Islet of Langerhans (tissue), 1 donor: ENCODE measurements at regions not wholly inside any gene's neighbourhood (a gene's known extent, or its start where the extent isn't known, plus 50 kb on each side); places are given as distances from the start of the nearest gene placed in this dataset.

ENCODE experiments used
- FAIRE-seq: peaks from one replicate; lab custom pipeline; 2011; peaks lifted over from hg19 to GRCh38; lab: Jason Lieb, UNC

DNA sequence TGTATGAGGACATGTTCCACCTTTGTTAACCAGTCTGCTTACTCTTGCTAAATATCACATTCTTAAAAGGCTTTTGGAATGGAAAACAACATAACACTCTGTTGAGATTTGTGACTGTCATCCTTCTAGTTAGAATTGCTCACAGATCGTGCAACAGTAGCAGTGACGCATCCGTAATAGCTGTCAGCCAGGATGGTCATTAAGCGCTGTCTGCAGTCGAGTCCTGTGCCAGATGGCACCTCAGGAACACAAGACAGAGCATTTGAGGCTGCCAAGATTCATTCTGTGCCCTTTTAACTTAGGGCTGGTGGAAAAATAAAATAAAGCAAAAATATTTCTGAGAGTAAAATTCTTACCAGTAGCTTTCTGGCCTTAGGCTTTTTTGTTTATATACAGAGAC is 348.6 kb downstream of the ANKRD7 start:
- no peak for FAIRE-seq

GRCh38 chr7:118575393-118575948 is 351.0 kb downstream of the ANKRD7 start:
- no peak for FAIRE-seq

GRCh38 chr7:118580743-118581382 is 356.4 kb downstream of the ANKRD7 start:
- FAIRE-seq, result no peak

GRCh38 chr7:118583641-118584040 is 359.1 kb downstream of the ANKRD7 start:
- no peak for FAIRE-seq

DNA sequence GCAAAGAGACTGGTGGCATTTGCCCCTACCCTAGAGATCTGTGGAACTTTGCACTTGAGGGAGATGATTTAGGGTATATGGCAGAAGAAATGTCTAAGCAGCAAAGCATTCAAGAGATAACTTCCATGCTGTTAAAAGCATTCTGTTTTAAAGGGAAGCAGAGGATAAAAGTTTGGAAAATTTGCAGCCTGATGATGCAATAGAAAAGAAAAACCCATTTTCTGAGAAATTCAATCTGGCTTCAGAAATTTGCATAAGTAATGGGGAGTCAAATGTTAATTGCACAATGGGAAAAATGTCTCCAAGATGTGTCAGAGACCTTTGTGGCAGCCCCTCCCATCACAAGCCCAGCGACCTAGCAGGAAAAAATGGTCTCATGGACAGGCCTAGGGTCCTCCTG is 361.7 kb downstream of the ANKRD7 start:
- no peak for FAIRE-seq

- FAIRE-seq, result no peak
These were observed 365.6 kb downstream of the ANKRD7 start for GRCh38 chr7:118590107-118590506.

DNA sequence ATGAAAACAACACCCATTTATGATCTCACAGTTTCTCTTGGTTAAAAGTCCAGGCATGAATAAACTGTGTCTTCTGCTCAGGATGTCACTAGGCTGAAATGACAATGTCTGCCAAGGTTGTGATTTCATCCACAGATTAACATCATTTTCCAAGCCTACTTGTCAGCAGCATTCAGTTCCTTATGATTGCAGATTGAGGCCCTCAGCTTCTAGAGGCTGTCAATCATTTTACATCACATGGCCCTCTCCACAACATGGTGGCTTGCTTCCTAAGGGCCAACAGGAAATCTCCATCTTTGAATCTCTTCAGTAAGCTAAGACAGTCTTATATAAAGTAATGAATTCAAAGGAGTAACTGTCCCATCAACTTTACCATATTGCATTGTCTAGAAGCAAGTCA is 377.6 kb downstream of the ANKRD7 start:
- no peak for FAIRE-seq

- FAIRE-seq, result no peak
These were observed 382.1 kb downstream of the ANKRD7 start for GRCh38 chr7:118606602-118607001.

- no peak for FAIRE-seq
These were observed 384.7 kb downstream of the ANKRD7 start for GRCh38 chr7:118609207-118609606.

- no peak for FAIRE-seq
These were observed 391.2 kb downstream of the ANKRD7 start for GRCh38 chr7:118615681-118616080.

GRCh38 chr7:118621810-118622360 is 397.4 kb downstream of the ANKRD7 start:
- no peak for FAIRE-seq

DNA sequence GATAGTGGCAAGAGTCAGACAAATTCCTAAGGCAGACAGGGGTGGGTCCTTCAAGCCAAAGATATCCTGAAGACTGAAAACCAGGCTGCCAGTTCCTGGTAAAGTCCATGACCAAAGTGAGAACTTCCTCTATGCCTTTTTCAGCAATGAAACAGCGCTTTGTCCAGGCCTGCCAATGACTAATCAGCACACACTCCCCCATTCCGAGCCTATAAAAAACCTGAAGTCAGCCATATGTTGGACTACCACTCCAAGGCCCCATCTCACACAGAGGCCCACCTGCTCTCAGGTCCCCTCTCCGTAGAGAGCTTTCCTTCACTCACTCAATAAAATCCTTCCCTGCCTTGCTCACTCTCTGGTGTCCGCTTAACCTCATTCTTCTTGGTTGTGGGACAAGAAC is 402.2 kb downstream of the ANKRD7 start:
- FAIRE-seq, result no peak

- no peak for FAIRE-seq
These were observed 403.0 kb downstream of the ANKRD7 start for GRCh38 chr7:118627467-118627866.

DNA sequence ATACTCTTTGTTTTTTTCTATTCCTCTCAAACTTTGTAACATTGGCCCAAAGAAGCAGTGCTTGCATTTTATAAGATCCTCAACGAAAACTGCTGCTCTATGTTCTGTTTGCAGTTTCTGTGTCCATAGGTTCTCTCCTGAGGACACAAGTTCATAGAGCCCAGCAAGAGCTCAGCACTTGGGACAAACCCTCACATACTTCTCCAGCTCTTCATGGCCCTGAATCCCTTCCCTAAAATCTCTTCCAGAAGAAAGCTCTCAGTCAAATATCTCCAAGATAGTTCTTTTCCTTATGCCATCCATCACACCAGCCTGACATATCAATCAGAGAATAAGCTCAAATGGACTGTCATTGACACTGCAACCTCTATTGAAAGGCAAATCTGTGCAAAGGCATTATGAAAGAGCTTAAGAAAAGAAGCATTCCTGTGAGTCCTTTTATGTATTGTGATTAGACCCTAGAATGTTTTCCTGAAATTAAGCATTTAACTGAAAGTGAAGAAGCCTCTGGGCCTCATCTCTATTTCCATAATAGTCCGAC is 405.5 kb downstream of the ANKRD7 start:
- FAIRE-seq, result no peak

DNA sequence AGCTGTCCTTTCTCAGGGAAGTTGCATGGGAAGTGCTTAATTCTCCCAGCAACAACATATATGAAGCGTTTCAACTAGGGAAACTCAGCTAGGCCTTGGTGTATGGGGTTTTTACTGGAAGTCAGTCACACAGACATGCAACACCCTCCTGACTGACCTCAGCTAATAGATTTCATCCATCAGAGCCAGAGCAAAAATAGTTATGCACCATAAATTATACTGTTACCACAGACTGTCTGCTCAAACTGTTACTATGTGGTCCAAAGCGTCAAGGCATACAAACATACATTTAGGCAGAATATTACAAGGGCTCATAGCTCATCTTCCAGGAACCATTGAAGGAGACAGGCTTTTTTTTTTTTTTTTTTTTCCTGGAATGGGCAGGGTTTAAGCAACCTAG is 417.9 kb downstream of the ANKRD7 start:
- no peak for FAIRE-seq

- FAIRE-seq, result no peak
These were observed 419.8 kb downstream of the ANKRD7 start for GRCh38 chr7:118644346-118644745.

DNA sequence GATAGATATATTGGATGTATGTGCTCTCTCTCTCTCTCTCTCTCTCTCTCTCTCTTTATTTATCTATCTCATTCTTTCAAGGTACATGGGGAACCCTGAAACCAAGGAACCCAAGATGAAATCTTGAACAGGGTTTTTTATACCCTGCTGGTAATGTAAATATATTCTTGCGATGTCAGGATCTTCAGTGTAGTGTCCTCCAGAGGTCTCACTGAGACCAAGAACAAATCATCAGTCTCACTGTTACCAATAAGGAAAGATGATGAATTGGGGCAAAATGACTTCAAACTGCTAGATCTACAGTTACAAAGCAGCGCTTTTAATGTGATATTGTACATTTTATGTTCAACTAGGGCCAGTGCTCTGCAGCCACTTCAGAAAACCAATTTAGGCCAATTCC is 423.5 kb downstream of the ANKRD7 start:
- no peak for FAIRE-seq

DNA sequence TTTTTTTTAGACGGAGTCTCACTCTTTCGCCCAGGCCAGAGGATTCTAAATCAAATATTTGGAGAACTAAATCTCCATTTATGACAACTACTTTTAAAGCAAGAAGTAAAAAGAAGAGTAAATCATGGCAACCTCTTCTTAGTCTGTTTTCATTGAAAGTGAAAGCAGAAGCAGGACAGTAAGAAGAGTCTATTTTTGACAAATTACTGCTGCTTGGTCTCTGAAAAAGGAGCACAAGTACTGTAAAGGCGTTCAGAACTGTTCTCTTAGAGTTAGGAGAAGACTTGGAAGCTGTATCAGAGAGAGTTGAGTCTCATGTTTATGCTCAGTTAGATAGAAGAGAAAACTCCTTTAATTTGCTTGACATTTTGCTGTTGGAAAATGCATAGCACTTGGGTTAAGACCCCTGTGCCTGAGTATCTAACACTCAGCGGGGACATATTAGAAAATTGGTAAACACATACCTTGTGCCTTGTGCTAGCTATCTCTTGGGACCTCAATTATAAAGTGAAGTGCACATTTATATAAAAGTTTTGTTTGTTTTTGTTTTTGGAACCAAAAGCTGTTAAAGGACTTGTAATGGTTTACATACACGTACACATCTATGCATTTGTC is 433.0 kb downstream of the ANKRD7 start:
- no peak for FAIRE-seq

GRCh38 chr7:118662266-118662665 is 437.8 kb downstream of the ANKRD7 start:
- FAIRE-seq, result no peak

- no peak for FAIRE-seq
These were observed 440.0 kb downstream of the ANKRD7 start for GRCh38 chr7:118664498-118664897.

DNA sequence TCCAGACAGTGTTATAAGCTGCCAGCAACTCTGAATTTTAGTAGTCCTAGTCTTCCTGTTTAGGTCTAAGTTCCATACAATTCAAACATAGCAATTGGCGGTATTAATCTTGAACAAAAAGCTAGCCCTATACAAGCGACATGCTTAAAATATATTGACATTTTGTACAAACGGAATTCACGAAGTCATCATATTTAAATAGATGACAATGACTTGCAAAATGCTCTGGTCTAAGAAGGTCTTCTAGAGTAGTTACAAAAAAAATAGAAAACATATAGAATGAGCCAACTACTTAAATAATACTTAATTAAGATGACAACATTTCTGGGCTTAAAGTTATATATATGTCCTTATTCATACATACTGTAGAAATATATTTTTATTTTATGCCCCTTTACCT is 446.6 kb downstream of the ANKRD7 start:
- FAIRE-seq, result peak; percentile 36

- no peak for FAIRE-seq
These were observed 460.3 kb downstream of the ANKRD7 start for GRCh38 chr7:118684796-118685195.

DNA sequence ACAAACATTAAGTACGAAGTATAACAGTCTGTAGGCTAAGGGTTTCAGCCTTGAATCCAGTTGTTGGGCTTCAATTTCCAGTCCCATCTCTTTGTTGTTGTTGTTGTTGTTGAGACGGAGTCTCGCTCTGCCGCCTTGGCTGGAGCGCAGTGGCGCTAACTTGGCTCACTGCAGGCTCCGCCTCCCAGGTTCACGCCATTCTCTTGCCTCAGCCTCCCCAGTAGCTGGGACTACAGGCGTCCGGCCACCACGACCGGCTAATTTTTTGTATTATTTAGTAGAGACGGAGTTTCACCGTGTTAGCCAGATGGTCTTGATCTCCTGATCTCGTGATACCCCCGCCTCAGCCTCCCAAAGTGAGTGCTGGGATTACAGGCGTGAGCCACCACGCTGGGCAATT is 464.9 kb downstream of the ANKRD7 start:
- no peak for FAIRE-seq

DNA sequence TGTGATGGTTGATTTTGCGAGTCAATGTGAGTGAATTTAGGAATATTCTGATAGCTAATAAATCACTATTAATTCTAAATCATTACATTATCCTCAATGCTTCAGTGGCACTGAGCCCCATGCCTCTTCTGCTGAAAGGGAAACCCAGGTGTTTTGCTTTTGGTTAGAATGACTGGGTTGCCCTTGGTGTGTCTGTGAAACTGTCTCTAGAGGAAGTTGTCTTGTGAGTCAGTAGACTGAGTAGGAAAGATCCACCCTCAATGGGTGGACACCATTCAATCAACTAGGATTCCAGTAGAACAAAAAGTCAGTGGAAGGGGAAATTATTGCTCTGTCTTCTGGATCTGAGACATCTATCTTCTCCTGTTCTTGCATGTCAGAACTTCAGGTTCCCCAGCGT is 472.4 kb downstream of the ANKRD7 start:
- FAIRE-seq, result no peak
